ENCODE measurements at regions not wholly inside any gene's neighbourhood (a gene's known extent, or its start where the extent isn't known, plus 50 kb on each side); places are given as distances from the start of the nearest gene placed in this dataset.

- Histone ChIP-seq H2BK120ac (ENCODE audit: low read depth, low read length, poor library complexity, severe bottlenecking) (no peak overlapping the region), H2BK20ac (ENCODE audit: low read depth, low read length, poor library complexity, severe bottlenecking) (no peak overlapping the region), H3K9me3 (ENCODE audit: control insufficient read depth, low read depth, low read length) (no peaks in the 10 kb centered on the region), H3K4me1 (ENCODE audit: insufficient read depth, low read length) (no peaks in the 10 kb centered on the region; the same call in 1 of the 2 replicates), H3K23ac (ENCODE audit: insufficient read length, low read depth, low read length) (no peak overlapping the region), H2AFZ (ENCODE audit: low read length) (no peak overlapping the region), H2BK5ac (ENCODE audit: insufficient read length, low read length) (no peak overlapping the region), H4K8ac (replicated peaks; ENCODE audit: insufficient read length, low read depth, low read length) (no peak overlapping the region), H2BK12ac (ENCODE audit: insufficient read length, low read depth, low read length) (no peak overlapping the region), H2BK15ac (ENCODE audit: low read depth, low read length) (no peak overlapping the region), H2AK5ac (ENCODE audit: insufficient read length, low read length) (no peak overlapping the region), H3K79me2 (ENCODE audit: insufficient read depth, low read length) (no peaks in the 10 kb centered on the region), H3K56ac (ENCODE audit: insufficient read length, low read depth, low read length) (no peak overlapping the region), H3T11ph (ENCODE audit: low read length) (no peak overlapping the region), H3K79me1 (ENCODE audit: insufficient read depth, low read depth, low read length, poor library complexity, severe bottlenecking) (no peaks in the 10 kb centered on the region), H4K20me1 (ENCODE audit: control insufficient read depth, insufficient read depth, insufficient read length) (no peaks in the 10 kb centered on the region), H4K91ac (ENCODE audit: insufficient read length, low read depth, low read length) (no peak overlapping the region), H3K27ac (ENCODE audit: insufficient read length, low read depth, low read length) (no peak overlapping the region), H3K4ac (ENCODE audit: low read depth, low read length) (no peak overlapping the region), H3K23me2 (ENCODE audit: insufficient read length, low read depth, low read length, poor library complexity, severe bottlenecking) (no peaks in the 10 kb centered on the region), H3K18ac (ENCODE audit: insufficient read length, low read depth, low read length) (no peak overlapping the region), H3K4me2 (ENCODE audit: insufficient read depth, insufficient read length, low read length) (no peak overlapping the region), H3K14ac (ENCODE audit: insufficient read depth, low read length) (no peak overlapping the region), H3K27me3 (ENCODE audit: insufficient read depth, low read length) (no peaks in the 10 kb centered on the region), H3K9ac (ENCODE audit: extremely low read depth, insufficient read length, low read length) (no peak overlapping the region), H4K5ac (ENCODE audit: insufficient read length, low read depth, low read length) (no peak overlapping the region)
- TF ChIP-seq, protein P1, sequence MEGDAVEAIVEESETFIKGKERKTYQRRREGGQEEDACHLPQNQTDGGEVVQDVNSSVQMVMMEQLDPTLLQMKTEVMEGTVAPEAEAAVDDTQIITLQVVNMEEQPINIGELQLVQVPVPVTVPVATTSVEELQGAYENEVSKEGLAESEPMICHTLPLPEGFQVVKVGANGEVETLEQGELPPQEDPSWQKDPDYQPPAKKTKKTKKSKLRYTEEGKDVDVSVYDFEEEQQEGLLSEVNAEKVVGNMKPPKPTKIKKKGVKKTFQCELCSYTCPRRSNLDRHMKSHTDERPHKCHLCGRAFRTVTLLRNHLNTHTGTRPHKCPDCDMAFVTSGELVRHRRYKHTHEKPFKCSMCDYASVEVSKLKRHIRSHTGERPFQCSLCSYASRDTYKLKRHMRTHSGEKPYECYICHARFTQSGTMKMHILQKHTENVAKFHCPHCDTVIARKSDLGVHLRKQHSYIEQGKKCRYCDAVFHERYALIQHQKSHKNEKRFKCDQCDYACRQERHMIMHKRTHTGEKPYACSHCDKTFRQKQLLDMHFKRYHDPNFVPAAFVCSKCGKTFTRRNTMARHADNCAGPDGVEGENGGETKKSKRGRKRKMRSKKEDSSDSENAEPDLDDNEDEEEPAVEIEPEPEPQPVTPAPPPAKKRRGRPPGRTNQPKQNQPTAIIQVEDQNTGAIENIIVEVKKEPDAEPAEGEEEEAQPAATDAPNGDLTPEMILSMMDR (conservative IDR thresholded peaks at IDR 0.05) = no peak
- Mint-ChIP-seq H3K4me1 (peaks cover 5 to 8% of the 10 kb centered on the region in 2 experiments), H3K27me3 (ENCODE audit: low read depth) (peaks cover 2% of the 10 kb centered on the region), H3K9me3 (no peaks in the 10 kb centered on the region), H3K4me3 (no peak overlapping the region), H3K27ac (peak overlapping the region in 1 of 3 experiments; percentile 52; a peak in 1 of 7 replicates), H3K36me3 (ENCODE audit: insufficient read depth in 1 of 3, low read depth in 3 of 3) (no peaks in the 10 kb centered on the region)
- WGBS (ENCODE audit: extremely low coverage, insufficient read length, low lambda C conversion rate) = no CpG with 5 or more reads among the region's 7 CpGs
- DNase-seq = no peak
These were observed 113.5 kb upstream of the DAP start for GRCh38 chr5:10874541-10874940.
